ENCODE measurements at regions not wholly inside any gene's neighbourhood (a gene's known extent, or its start where the extent isn't known, plus 50 kb on each side); places are given as distances from the start of the nearest gene placed in this dataset.

DNA sequence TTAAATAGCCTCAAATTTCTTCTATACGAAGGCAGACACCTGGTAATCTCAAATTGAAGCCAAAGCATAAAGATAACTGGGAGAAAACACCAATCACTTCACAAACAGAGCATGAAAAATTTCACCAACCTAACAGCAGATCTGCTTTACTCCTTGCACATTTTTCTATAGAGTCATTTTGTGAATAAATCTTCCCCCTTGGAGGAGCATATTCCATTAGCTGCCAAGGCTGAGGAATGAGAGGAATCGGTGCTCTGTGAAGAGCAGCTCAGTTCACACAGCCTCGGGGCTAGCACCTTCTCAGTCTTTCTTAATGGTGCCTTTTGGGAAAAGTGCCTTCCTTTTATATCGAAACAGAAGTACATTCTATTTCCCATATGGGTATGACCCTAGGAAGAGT is 1313.7 kb upstream of the NRXN1 start:
- Histone ChIP-seq H3K4me3 (no peak overlapping the region), H3K27ac (no peak overlapping the region), H3K4me1 (no peaks in the 10 kb centered on the region), H3K36me3 (ENCODE audit: insufficient read depth in 1 of 2, low read depth in 1 of 2) (no peaks in the 10 kb centered on the region), H3K27me3 (ENCODE audit: insufficient read depth in 3 of 3, low read length in 2 of 3) (no peaks in the 10 kb centered on the region), H3K9me3 (no peaks in the 10 kb centered on the region)
- ATAC-seq (no peak), DNase-seq (no peak)
- intact Hi-C loops (cut with DNase I): no loop called here
- TF ChIP-seq, protein P1, sequence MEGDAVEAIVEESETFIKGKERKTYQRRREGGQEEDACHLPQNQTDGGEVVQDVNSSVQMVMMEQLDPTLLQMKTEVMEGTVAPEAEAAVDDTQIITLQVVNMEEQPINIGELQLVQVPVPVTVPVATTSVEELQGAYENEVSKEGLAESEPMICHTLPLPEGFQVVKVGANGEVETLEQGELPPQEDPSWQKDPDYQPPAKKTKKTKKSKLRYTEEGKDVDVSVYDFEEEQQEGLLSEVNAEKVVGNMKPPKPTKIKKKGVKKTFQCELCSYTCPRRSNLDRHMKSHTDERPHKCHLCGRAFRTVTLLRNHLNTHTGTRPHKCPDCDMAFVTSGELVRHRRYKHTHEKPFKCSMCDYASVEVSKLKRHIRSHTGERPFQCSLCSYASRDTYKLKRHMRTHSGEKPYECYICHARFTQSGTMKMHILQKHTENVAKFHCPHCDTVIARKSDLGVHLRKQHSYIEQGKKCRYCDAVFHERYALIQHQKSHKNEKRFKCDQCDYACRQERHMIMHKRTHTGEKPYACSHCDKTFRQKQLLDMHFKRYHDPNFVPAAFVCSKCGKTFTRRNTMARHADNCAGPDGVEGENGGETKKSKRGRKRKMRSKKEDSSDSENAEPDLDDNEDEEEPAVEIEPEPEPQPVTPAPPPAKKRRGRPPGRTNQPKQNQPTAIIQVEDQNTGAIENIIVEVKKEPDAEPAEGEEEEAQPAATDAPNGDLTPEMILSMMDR (IDR thresholded peaks at IDR 0.05): no peak
- 38 to 47% (median 41%) methylated on average over 4 of the region's 4 CpGs for WGBS, 3 donors

DNA sequence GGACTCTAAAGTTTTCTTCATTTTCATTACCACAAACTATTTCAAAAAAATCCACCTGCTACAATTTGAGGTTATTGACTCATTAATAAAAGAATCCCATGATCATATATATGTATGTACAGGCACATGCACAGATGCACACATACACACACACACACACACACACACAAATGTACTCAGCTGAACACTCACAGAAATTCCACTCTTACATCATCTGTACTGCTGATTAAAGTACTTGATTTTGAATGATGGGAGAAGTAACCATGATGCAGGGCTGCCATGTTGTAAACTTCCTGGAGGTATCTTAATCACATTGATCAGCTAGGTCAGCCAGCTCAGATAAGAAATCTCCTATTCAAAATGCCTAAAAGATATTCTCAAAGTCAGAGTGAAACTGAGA is 1313.2 kb upstream of the NRXN1 start:
- Histone ChIP-seq H3K4me3 (no peak overlapping the region), H3K9me3 (no peaks in the 10 kb centered on the region), H3K27me3 (ENCODE audit: insufficient read depth in 3 of 3, low read length in 2 of 3) (no peaks in the 10 kb centered on the region), H3K27ac (no peak overlapping the region), H3K4me1 (no peaks in the 10 kb centered on the region), H3K36me3 (ENCODE audit: insufficient read depth in 1 of 2, low read depth in 1 of 2) (no peaks in the 10 kb centered on the region)
- no peak for DNase-seq
- TF ChIP-seq, protein P1 (IDR thresholded peaks at IDR 0.05): no peak
- intact Hi-C loops (cut with DNase I): no loop called here
- ATAC-seq: no peak

DNA sequence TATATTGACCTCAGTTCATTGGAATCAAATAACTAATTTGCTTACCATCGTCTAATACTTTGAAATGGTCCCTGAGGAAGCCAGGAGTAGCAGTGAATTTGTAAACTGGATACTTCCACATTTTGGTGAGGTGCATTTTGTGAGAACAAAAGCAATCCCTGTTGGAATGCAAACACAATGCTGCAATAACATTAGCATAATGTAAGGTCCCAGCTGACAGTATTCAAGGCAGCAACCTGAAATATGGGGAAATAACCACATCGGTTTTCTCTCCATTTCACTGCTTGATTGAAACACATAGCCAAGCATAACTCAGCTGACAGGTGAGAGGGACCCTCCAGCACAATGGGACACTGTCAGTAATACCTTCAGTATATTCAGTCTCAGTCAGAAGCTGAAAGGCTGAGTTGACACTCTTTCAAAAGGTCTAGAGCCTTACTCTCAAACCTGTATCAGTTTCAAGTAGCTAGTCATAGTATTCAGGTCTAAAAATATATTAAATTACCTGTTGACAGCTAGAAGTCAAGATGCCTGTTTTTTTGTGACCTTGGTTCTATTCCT is 1311.9 kb upstream of the NRXN1 start:
- TF ChIP-seq, protein P1 (IDR thresholded peaks at IDR 0.05): no peak
- H3K4me3 ChIP-seq: no peak overlapping the region
- H3K27me3 ChIP-seq (ENCODE audit: insufficient read depth in 3 of 3, low read length in 2 of 3): no peaks in the 10 kb centered on the region
- H3K27ac ChIP-seq: no peak overlapping the region
- ATAC-seq: no peak
- H3K4me1 ChIP-seq: no peaks in the 10 kb centered on the region
- intact Hi-C loops (cut with DNase I): no loop called here
- no peaks in the 10 kb centered on the region for H3K9me3 ChIP-seq
- 24 to 27% (median 24%) methylated on average over 2 of the region's 2 CpGs for WGBS, 3 donors
- H3K36me3 ChIP-seq (ENCODE audit: insufficient read depth in 1 of 2, low read depth in 1 of 2): no peaks in the 10 kb centered on the region
- no peak for DNase-seq

DNA sequence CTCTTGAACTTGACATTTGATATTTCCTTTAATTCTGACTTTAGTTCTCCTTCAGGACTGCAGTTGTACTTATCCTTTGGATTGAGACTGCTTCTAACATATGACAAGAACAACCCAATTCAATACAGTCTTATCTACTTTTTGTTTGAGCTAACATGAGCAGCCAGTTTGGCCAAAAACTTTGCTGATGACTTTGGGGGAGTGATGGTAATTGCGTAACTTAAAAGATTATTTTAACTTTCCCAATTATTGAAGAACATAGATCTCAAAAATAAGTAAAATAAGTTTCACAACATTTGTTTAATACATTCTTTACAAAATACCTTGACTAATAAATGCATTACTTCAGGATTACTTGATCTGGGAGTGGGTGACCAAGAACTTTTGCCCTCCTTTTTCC is 1311.1 kb upstream of the NRXN1 start:
- no peaks in the 10 kb centered on the region for H3K4me1 ChIP-seq
- WGBS, 3 donors: 46 to 97% (median 96%) methylated on average over 1 of the region's 1 CpG
- no peak for ATAC-seq
- no peak for DNase-seq
- no peaks in the 10 kb centered on the region for H3K9me3 ChIP-seq
- TF ChIP-seq, protein P1 (IDR thresholded peaks at IDR 0.05): no peak
- intact Hi-C loops (cut with DNase I): no loop called here
- H3K36me3 ChIP-seq (ENCODE audit: insufficient read depth in 1 of 2, low read depth in 1 of 2): no peaks in the 10 kb centered on the region
- H3K27me3 ChIP-seq (ENCODE audit: insufficient read depth in 3 of 3, low read length in 2 of 3): no peaks in the 10 kb centered on the region
- H3K27ac ChIP-seq: no peak overlapping the region
- no peak overlapping the region for H3K4me3 ChIP-seq

DNA sequence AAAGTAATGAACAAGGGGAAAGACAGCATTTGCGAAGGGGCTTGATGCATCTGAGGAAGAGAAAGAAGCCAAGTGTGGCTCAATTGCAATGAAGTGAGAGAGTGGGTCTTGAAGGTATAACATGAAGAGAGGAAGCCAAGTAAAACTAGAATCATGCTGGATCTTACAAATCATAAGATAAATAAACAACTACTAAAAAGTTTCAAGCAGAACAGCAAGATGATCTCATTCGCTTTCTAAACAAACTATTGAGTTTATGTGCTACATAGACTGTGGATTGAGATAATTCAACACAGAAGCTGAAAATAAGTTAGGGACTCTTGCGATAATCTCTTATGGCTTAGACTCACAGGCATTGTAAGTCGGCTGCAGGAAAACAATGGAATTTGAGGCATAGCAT is 1310.5 kb upstream of the NRXN1 start:
- no peak overlapping the region for H3K27ac ChIP-seq
- no peaks in the 10 kb centered on the region for H3K4me1 ChIP-seq
- TF ChIP-seq, protein P1 (IDR thresholded peaks at IDR 0.05): no peak
- H3K36me3 ChIP-seq (ENCODE audit: insufficient read depth in 1 of 2, low read depth in 1 of 2): no peaks in the 10 kb centered on the region
- no peak for ATAC-seq
- no peak for DNase-seq
- 67 to 73% (median 70%) methylated on average over 4 of the region's 4 CpGs for WGBS, 3 donors
- H3K27me3 ChIP-seq (ENCODE audit: insufficient read depth in 3 of 3, low read length in 2 of 3): no peaks in the 10 kb centered on the region
- intact Hi-C loops (cut with DNase I): no loop called here
- no peaks in the 10 kb centered on the region for H3K9me3 ChIP-seq
- no peak overlapping the region for H3K4me3 ChIP-seq

All from psoas muscle (tissue), 7 donors.